ENCODE measurements at regions not wholly inside any gene's neighbourhood (a gene's known extent, or its start where the extent isn't known, plus 50 kb on each side); places are given as distances from the start of the nearest gene placed in this dataset.
"Not testable (repeated sequence)": the region's sequence is repeated elsewhere in the genome, so short reads cannot be mapped to it uniquely, and the experiment has no call there.

- CTCF ChIA-PET; POLR2A ChIA-PET; H3K9me3 ChIP-seq (ENCODE audit: control insufficient read depth, insufficient read depth, low read depth, low read length); H3K4me3 ChIP-seq (ENCODE audit: low read depth, low read length); H3K36me3 ChIP-seq (ENCODE audit: control insufficient read depth in 2 of 2, insufficient read depth in 1 of 2, low read length in 2 of 2); H3K27ac ChIP-seq (ENCODE audit: extremely low read depth, low read depth, low read length); H3K4me1 ChIP-seq (ENCODE audit: control insufficient read depth, insufficient read depth, low read length): not testable (repeated sequence)
Observed at GRCh38 chr7:93022931-93023478, 94.8 kb downstream of the SAMD9 start.

- Histone ChIP-seq H3K4me1 (ENCODE audit: control insufficient read depth, insufficient read depth, low read length) (no peaks in the 10 kb centered on the region), H3K27ac (ENCODE audit: extremely low read depth, low read depth, low read length) (no peak overlapping the region), H3K9me3 (ENCODE audit: control insufficient read depth, insufficient read depth, low read depth, low read length) (no peaks in the 10 kb centered on the region), H3K36me3 (ENCODE audit: control insufficient read depth in 2 of 2, insufficient read depth in 1 of 2, low read length in 2 of 2) (no peaks in the 10 kb centered on the region), H3K4me3 (ENCODE audit: low read depth, low read length) (no peak overlapping the region)
- ChIA-PET CTCF (no interaction called here), POLR2A (no interaction called here)
- TF ChIP-seq ZNF560 (tag by site-specific recombination; IDR thresholded peaks at IDR 0.05; ENCODE audit: borderline replicate concordance), result no peak
- TF ChIP-seq BCL11B (tag by site-specific recombination; IDR thresholded peaks at IDR 0.05; ENCODE audit: low read depth), result no peak
- TF ChIP-seq OSR2 (tag by site-specific recombination; IDR thresholded peaks at IDR 0.05), result no peak
- TF ChIP-seq PRDM1 (tag by site-specific recombination; IDR thresholded peaks at IDR 0.05), result no peak
- TF ChIP-seq ZNF423 (tag by site-specific recombination; IDR thresholded peaks at IDR 0.05), result no peak
- no peak for TF ChIP-seq ZNF701 (tag by site-specific recombination; IDR thresholded peaks at IDR 0.05)
- no peak for TF ChIP-seq ZNF362 (tag by site-specific recombination; IDR thresholded peaks at IDR 0.05)
Observed at GRCh38 chr7:93021748-93022147, 96.0 kb downstream of the SAMD9 start.

GRCh38 chr7:93018716-93019115 lies 99.1 kb downstream of the SAMD9 start:
- Histone ChIP-seq H3K27ac (ENCODE audit: extremely low read depth, low read depth, low read length) (no peak overlapping the region), H3K4me1 (ENCODE audit: control insufficient read depth, insufficient read depth, low read length) (peaks cover 10% of the 10 kb centered on the region), H3K36me3 (ENCODE audit: control insufficient read depth in 2 of 2, insufficient read depth in 1 of 2, low read length in 2 of 2) (no peaks in the 10 kb centered on the region), H3K9me3 (ENCODE audit: control insufficient read depth, insufficient read depth, low read depth, low read length) (no peaks in the 10 kb centered on the region), H3K4me3 (ENCODE audit: low read depth, low read length) (no peak overlapping the region)
- TF ChIP-seq ZNF785 (tag by site-specific recombination; IDR thresholded peaks at IDR 0.05) (no peak), ZBTB17 (tag by site-specific recombination; IDR thresholded peaks at IDR 0.05) (no peak), ZBTB6 (tag by site-specific recombination; IDR thresholded peaks at IDR 0.05) (no peak), ZNF354C (tag by site-specific recombination; IDR thresholded peaks at IDR 0.05; ENCODE audit: borderline replicate concordance, low read depth) (no peak), ZBTB20 (tag by site-specific recombination; IDR thresholded peaks at IDR 0.05) (no peak), ZNF18 (tag by site-specific recombination; IDR thresholded peaks at IDR 0.05) (no peak), ZNF629 (tag by site-specific recombination; IDR thresholded peaks at IDR 0.05) (no peak), ZNF214 (tag by site-specific recombination; IDR thresholded peaks at IDR 0.05; ENCODE audit: borderline replicate concordance) (no peak), ZNF132 (tag by site-specific recombination; IDR thresholded peaks at IDR 0.05; ENCODE audit: borderline replicate concordance) (no peak), ZNF175 (tag by site-specific recombination; IDR thresholded peaks at IDR 0.05) (no peak), PRDM2 (tag by site-specific recombination; IDR thresholded peaks at IDR 0.05; ENCODE audit: borderline replicate concordance) (no peak), SP2 (tag by site-specific recombination; IDR thresholded peaks at IDR 0.05) (no peak), ZNF202 (tag by site-specific recombination; IDR thresholded peaks at IDR 0.05; ENCODE audit: borderline replicate concordance) (no peak), ZNF221 (tag by site-specific recombination; IDR thresholded peaks at IDR 0.05; ENCODE audit: borderline replicate concordance) (no peak)
- ChIA-PET POLR2A (no interaction called here), CTCF (no interaction called here)
